NCI-H2029 treated with DMSO at 0.1 percent for 48 hours (cell line): ENCODE measurements at regions not wholly inside any gene's neighbourhood (a gene's known extent, or its start where the extent isn't known, plus 50 kb on each side); places are given as distances from the start of the nearest gene placed in this dataset.
A peak's percentile ranks its signal among the peaks of the same experiment; 100 is the strongest.

Experiments
- DNase-seq: peaks from one replicate; lab custom pipeline; 2025; lab: John Stamatoyannopoulos, UW

- DNase-seq = no peak
Measured at GRCh38 chr1:36643371-36644270, 160.9 kb upstream of the CSF3R start.

DNA sequence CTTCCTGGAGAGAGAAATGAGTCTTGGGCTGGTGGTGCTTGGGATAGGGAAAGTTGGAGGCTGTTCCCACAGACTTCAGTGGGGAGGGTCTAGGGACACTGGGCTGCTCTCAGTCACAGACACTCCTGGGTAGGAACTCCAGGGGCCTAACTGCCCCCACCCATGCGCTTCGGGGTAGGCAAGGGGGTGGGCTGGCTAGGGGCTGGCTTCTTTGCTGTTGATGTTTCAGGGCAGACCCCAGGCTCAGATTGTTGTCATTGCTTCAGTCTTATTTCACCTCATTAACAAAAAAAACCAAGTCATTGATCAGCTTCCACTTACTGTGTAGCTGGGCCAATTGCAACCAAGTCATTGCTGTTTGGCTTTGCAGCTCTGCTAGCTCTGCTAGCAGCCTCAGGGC is 160.1 kb upstream of the CSF3R start:
- no peak for DNase-seq

- no peak for DNase-seq
Measured at GRCh38 chr1:36641776-36642175, 159.1 kb upstream of the CSF3R start.

- no peak for DNase-seq
Measured at GRCh38 chr1:36639461-36639860, 156.7 kb upstream of the CSF3R start.

DNA sequence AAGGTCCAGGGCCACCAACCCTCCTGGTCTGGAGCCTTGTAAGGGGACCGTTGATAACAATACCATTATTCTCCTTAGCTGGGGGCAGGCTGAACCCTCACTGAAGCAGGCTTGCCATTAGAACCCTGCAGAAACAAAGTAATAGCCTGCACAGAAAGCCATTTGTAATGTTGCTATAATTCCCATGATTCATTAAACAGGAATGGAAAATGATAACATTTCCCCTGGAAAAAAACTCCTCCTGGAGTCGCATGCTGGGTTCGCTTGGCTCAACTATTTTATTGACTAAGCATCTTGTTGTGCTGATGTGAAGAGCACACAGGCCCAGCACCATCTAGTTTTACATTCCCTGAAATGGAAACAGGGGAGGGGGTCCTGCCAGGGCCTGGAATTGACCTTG is 155.6 kb upstream of the CSF3R start:
- DNase-seq = no peak

- DNase-seq = no peak
Measured at GRCh38 chr1:36636206-36636605, 153.5 kb upstream of the CSF3R start.

GRCh38 chr1:36635284-36635683 is 152.6 kb upstream of the CSF3R start:
- no peak for DNase-seq

DNA sequence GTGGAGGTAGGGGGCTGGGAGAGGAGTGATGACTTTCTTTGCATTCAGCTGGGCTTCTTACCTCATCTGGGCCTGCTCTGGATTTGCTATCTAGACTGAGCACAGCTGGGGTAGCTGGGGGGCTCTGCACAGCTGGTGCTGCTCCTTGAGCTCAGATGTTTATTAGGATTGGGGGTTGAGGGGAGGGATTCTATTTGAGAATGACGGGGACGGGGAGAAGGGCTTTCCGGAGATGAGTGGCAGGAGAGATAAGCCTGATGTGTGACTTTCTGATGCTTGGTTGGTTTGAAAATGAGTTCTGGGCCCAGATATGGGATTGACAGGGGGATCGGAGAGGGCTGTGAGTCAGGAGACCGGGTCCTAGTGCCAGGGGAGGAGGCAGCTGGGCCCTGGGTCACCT is 146.1 kb upstream of the CSF3R start:
- no peak for DNase-seq

DNA sequence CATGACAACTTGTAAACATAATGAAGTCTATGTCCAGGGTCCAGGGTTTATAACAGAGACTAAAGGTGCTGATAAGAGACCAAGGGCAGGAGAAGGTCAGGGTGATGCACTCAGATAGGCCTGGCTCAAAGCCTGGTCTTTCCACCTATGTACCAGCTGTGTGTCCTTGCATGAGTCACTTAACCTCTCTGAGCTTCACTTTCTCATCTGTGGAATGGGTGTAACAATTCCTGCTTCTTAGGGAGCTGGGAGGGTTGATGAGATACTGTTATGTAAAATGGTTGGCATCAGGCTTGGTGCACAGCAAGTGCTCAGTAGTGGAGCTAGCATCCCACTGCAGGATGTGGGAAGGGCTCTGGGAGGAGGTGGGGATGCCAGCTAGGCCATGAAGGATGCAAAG is 143.7 kb upstream of the CSF3R start:
- DNase-seq = no peak

- no peak for DNase-seq
Measured at GRCh38 chr1:36625935-36626310, 143.2 kb upstream of the CSF3R start.

DNA sequence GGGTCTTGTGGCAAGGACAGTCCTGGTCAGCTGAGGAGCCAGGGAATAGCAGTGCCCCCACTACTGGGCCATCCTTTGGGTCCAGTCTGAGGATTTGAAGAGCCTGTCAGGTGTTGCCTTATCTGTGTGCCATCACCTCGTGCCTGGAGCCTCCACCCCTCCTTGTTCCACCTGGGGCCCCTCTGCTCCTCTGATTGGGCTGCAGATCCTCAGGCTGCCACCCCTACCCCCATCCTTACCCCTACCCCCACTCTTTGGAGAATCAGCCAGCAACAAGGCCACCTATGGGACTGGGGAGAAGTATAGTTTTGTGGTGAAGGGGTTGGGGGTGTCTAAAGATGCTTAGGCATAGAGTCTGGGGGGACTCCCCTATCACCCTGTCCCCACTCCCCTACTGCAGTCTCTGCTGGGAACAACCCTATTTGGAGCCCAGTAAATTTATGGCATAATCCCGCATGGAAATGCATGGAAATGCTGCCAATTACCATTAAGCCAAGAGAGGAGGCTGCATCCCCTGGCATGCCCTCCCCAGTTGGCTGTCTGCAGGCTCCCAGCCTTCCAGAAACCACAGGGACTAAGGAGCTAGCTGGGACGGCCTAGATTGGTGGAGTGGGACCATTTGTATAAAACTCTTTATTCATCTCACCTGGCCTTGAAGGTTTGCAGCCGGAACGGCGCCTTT is 142.7 kb upstream of the CSF3R start:
- DNase-seq = no peak

DNA sequence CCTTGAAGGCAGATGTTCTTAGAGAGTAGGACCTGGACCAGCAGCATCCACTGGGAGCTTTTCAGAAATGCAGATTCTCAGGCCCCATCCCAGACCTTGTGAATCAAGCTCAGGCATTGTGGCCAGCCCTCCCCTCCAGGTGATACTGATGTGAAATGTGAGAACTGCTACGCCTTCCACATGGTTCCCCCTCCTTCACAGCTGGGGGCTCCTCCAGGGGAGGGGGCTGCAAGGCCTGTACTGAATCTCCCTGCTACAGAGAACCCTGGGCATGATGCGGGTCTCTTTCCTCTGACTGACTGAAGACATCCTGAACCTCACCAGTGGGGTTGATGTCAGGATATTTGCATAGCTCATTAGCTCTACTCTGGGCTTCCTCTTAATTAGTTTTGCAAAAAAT is 141.8 kb upstream of the CSF3R start:
- no peak for DNase-seq

DNA sequence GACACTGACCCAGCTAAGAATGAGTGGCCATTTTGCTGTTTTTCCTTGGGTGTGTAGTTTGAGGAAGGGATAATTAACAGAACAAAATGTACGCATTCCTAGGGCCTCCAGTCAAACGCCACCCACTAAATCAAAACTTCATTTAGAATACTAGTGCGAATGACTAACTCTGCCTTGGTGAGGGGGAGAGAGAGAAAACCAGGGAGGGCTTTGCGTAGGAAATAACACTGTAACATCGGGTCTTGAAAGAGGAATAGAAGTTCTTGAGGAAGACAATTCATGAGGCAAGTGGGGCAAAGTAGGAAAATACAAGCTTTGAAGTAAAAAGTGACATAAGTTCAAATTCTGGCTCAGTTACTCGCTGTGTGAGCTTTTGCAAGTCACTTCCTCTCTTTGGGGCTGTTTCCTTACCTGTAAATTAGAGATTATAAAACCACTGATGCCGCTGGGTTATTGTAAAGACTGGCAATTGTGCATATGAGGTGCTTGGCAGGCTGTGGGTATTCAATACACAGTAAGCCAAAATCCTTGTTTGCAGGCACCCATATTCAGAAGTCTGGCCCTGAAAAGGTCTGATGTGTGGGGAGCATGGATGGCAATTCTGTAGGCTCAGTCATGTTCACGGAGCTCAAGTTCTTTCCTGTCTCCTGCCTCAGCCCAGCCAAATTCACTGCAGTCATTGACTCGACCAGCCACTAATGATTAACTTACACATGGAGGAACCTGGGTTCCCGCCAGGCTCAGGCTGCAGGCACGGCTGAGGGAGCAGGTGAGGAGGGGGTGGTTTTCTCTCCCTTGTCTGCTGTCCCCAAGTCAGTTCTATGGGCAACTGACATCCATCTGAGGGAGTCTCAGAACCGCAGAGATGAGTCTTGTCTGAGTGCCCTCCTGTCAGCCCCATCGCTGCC is 140.3 kb upstream of the CSF3R start:
- DNase-seq = no peak

DNA sequence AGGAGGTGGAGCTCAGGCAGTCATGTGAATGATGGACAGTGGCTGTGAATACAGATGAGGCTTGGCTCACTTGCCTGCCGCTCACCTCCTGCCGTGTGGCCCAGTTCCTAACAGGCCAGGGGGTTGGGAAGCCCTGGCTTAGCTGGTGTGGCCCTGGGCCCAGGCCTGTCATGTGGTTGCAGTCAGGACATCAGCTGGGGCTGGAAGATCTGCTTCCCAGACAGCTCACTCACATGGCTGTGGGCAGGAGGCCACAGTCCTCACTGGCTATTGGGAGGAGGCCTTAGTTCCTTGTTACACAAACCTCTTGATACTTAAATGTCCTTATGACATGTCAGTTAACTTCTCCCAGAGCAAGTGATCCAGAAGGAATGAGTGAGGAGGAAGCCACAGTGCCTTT is 138.8 kb upstream of the CSF3R start:
- no peak for DNase-seq

- no peak for DNase-seq
Measured at GRCh38 chr1:36620142-36620541, 137.4 kb upstream of the CSF3R start.

GRCh38 chr1:36614991-36615390 is 132.3 kb upstream of the CSF3R start:
- no peak for DNase-seq

- DNase-seq = no peak
Measured at GRCh38 chr1:36614571-36614970, 131.9 kb upstream of the CSF3R start.

DNA sequence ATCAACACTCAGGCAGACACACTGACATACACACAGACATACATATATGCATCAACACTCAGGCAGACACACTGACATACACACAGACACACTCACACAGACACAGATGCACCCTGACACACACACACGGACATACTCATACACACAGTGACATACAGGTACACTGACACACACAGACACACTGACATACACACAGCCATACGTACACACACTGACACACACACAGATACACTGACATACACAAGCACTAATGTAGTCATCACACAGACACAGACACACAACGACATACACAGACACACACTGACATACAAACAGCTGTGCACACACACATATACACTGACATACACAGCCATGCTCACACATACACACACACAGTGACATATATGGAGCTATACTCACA is 131.0 kb upstream of the CSF3R start:
- no peak for DNase-seq

DNA sequence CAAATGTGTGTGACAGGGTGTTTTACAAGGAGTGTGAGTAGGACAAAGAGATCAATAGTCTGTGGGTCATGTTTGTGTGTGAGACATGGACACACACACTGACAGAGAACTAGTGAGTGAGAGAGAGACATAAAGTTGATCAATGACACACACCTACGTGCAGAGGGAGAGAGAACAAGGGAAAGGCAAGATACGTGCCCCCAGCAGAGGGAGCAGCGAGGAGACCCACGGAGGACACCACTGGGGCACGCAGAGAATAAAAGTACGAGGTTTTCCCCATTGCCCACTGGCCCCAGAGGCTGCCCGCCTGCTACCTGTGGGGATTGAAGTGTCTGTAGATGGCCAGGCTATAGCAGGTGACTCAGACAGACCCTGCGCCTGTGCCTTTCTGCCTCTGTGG is 130.2 kb upstream of the CSF3R start:
- no peak for DNase-seq

DNA sequence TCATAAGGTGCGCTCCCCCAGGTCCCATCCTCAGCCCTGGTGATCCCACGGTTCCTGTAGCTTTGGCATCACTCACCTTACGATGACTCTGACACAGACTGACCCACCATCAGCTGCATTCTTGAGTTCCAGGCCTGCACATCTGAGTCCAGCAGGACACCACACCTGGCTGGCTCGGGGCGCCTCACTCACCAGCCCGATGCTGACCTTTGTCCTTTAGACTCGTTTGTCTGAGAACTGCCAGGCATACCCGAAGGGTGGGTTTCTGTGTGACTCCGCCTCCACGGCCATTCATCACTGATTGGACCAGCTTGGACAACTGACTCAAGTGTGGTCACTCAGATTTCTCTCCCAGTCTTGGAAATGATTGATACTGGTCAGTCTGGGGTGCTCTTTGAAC is 129.4 kb upstream of the CSF3R start:
- DNase-seq = no peak

GRCh38 chr1:36609241-36610027 is 126.7 kb upstream of the CSF3R start:
- peak; percentile 98 for DNase-seq

GRCh38 chr1:36608272-36608671 is 125.6 kb upstream of the CSF3R start:
- DNase-seq = no peak
